ENCODE measurements at regions not wholly inside any gene's neighbourhood (a gene's known extent, or its start where the extent isn't known, plus 50 kb on each side); places are given as distances from the start of the nearest gene placed in this dataset.

- H3K36me3 Mint-ChIP-seq (ENCODE audit: low read depth), result no peaks in the 10 kb centered on the region
- DNase-seq (no peak), ATAC-seq (no peak)
- ChIA-PET CTCF (no interaction called here), POLR2A (no interaction called here)
- no peak overlapping the region for H3K27ac Mint-ChIP-seq
- H3K4me1 Mint-ChIP-seq (ENCODE audit: low read depth), result no peaks in the 10 kb centered on the region
- H3K4me3 Mint-ChIP-seq, result no peak overlapping the region
- H3K9me3 Mint-ChIP-seq (ENCODE audit: insufficient read depth), result no peaks in the 10 kb centered on the region
- peaks cover 13% of the 10 kb centered on the region for H3K27me3 Mint-ChIP-seq (ENCODE audit: low read depth)
Observed at GRCh38 chr5:72006361-72006760, 100.9 kb upstream of the MAP1B start.

DNA sequence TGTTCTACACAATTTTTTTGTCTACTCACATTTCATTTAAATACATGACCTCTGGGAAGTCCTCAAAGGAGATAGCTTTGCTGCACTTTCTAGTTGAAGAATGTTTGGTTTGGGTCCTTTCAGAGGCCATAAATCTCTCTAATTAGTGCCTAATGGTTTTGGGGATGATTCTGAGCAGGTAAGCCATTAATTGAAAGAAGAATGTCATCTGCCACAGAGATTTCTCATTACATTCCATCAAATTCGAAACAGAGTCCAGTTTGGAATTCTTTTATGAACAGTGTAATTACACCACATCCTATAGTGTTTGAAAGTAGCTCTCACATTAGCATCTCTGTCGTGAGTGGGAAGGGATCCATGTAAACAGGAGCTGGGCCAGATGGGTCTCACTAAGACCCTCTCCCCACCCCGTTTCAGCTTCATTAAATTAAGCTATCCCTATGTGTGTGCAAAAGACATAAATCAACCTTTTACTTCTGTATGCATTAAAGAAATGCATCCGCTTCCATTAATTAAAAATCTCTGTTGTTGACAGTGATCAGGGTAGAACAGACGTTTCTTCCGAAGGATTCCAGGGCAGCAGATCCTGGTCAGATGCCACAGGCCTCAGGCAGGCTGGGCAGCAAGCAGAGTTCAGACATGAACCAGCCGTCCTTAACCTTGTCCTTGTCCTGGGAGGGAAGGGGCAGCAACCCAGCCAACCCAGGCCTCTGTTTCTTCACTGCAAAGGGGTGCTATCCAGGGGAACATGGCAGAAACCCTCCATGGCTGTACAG is 99.8 kb upstream of the MAP1B start:
- Mint-ChIP-seq H3K4me1 (ENCODE audit: low read depth) (no peaks in the 10 kb centered on the region), H3K27ac (no peak overlapping the region), H3K27me3 (ENCODE audit: low read depth) (peaks cover 11% of the 10 kb centered on the region), H3K36me3 (ENCODE audit: low read depth) (no peaks in the 10 kb centered on the region), H3K9me3 (ENCODE audit: insufficient read depth) (no peaks in the 10 kb centered on the region), H3K4me3 (no peak overlapping the region)
- no peak for DNase-seq
- POLR2A ChIA-PET, result no interaction called here
- CTCF ChIA-PET, result no interaction called here
- ATAC-seq, result no peak

DNA sequence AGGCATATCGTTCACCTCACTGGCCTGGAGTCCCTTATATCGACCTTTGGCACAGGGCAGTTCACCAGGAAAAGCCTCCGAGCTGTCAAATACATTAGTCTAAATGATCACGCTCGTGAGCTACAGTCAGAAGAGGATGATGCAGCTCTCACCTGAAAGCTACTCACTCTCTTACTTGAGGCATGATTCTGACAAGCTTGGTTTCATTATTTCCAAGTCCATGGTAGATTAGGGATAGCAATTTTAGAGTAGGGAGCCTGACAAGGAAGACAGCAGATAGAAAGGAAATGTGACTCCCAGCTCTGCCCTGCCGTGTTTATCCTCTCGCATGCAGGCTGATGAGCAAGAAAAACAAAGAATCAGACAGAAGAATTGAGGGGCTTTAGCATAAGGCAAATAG is 98.0 kb upstream of the MAP1B start:
- no peak overlapping the region for H3K4me3 Mint-ChIP-seq

DNA sequence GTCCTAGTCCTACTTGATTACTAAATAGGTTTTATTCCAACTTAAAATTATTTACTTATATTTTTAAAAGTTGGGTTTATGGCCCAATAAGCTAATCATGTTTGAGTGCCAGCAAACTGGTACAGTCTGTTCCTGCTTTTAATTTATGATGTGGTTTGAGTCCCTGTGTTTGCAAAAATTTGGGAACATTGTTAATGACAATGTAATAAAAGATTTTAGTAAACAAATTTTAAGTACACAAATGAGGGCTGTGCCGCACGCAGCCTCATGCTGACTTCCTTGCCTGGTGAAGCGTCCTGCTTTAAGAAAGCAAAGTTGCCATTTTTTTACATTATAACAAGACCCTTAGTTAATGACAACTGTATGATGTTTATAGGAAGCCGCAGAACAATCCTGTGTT is 96.8 kb upstream of the MAP1B start:
- no peak overlapping the region for H3K4me3 Mint-ChIP-seq
- H3K4me1 Mint-ChIP-seq (ENCODE audit: low read depth), result no peaks in the 10 kb centered on the region
- peaks cover 4% of the 10 kb centered on the region for H3K27me3 Mint-ChIP-seq (ENCODE audit: low read depth)
- ChIA-PET POLR2A (no interaction called here), CTCF (no interaction called here)
- no peaks in the 10 kb centered on the region for H3K36me3 Mint-ChIP-seq (ENCODE audit: low read depth)
- no peak for DNase-seq
- no peaks in the 10 kb centered on the region for H3K9me3 Mint-ChIP-seq (ENCODE audit: insufficient read depth)
- ATAC-seq, result no peak
- no peak overlapping the region for H3K27ac Mint-ChIP-seq

More for the DNA sequence above, 98.0 kb upstream of the MAP1B start:
- Mint-ChIP-seq H3K9me3 (ENCODE audit: insufficient read depth) (no peaks in the 10 kb centered on the region), H3K27ac (no peak overlapping the region), H3K27me3 (ENCODE audit: low read depth) (peaks cover 4% of the 10 kb centered on the region), H3K36me3 (ENCODE audit: low read depth) (no peaks in the 10 kb centered on the region), H3K4me1 (ENCODE audit: low read depth) (no peaks in the 10 kb centered on the region)
- ChIA-PET POLR2A (no interaction called here), CTCF (interaction anchor here (1.1 kb wide), 1 partner anchor 9 kb away, joined by 4 read pairs; no protein-coding TSS in a partner anchor)
- no peak for DNase-seq
- ATAC-seq, result no peak

- H3K27me3 Mint-ChIP-seq (ENCODE audit: low read depth), result peaks cover 4% of the 10 kb centered on the region
- no peaks in the 10 kb centered on the region for H3K9me3 Mint-ChIP-seq (ENCODE audit: insufficient read depth)
- ATAC-seq (no peak), DNase-seq (no peak)
- no peaks in the 10 kb centered on the region for H3K4me1 Mint-ChIP-seq (ENCODE audit: low read depth)
- POLR2A ChIA-PET, result no interaction called here
- CTCF ChIA-PET, result no interaction called here
- H3K27ac Mint-ChIP-seq, result no peak overlapping the region
- H3K36me3 Mint-ChIP-seq (ENCODE audit: low read depth), result no peaks in the 10 kb centered on the region
- no peak overlapping the region for H3K4me3 Mint-ChIP-seq
Observed at GRCh38 chr5:72012906-72013305, 94.4 kb upstream of the MAP1B start.

- ATAC-seq (no peak), DNase-seq (no peak)
- Mint-ChIP-seq H3K4me1 (ENCODE audit: low read depth) (no peaks in the 10 kb centered on the region), H3K4me3 (no peak overlapping the region), H3K9me3 (ENCODE audit: insufficient read depth) (no peaks in the 10 kb centered on the region), H3K36me3 (ENCODE audit: low read depth) (no peaks in the 10 kb centered on the region), H3K27ac (no peak overlapping the region), H3K27me3 (ENCODE audit: low read depth) (peaks cover 4% of the 10 kb centered on the region)
- ChIA-PET POLR2A (no interaction called here), CTCF (interaction anchor here (1.1 kb wide), 1 partner anchor 9 kb away, joined by 4 read pairs; no protein-coding TSS in a partner anchor)
Observed at GRCh38 chr5:72013766-72014624, 93.3 kb upstream of the MAP1B start.

DNA sequence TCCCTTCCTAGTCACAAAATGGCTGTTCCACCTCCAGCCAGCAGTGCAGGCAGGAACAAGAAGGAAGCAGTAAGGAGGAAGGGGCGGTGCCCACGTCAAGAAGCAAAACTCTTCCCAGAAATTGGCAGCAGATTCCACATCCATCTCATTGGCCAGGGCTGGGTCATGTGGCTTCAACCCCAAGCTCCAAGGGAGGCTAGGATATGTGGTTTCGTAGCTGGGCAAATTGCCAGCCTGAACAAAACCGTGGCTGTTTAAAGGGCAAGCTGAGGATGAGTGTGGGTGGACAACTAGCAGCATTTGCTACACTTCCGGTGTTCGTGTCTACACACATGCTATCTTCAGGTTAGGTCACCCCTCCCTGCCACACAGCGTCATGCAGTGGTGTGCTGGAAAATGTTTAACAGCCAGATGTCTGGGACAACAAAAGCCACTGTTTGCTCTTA is 92.1 kb upstream of the MAP1B start:
- Mint-ChIP-seq H3K27me3 (ENCODE audit: low read depth) (peaks cover 4% of the 10 kb centered on the region), H3K9me3 (ENCODE audit: insufficient read depth) (no peaks in the 10 kb centered on the region), H3K4me3 (no peak overlapping the region), H3K27ac (no peak overlapping the region), H3K36me3 (ENCODE audit: low read depth) (no peaks in the 10 kb centered on the region), H3K4me1 (ENCODE audit: low read depth) (no peaks in the 10 kb centered on the region)
- POLR2A ChIA-PET, result no interaction called here
- CTCF ChIA-PET, result interaction anchor here (1.1 kb wide), 1 partner anchor 8 kb away, joined by 4 read pairs; no protein-coding TSS in a partner anchor
- no peak for ATAC-seq
- DNase-seq, result no peak

- CTCF ChIA-PET, result interaction anchor here (0.7 to 1.6 kb wide), 6 partner anchors 9 to 284 kb away, joined by 3 to 4 read pairs (median 3); no protein-coding TSS in a partner anchor
- Mint-ChIP-seq H3K27ac (no peak overlapping the region), H3K4me3 (no peak overlapping the region), H3K9me3 (ENCODE audit: insufficient read depth) (no peaks in the 10 kb centered on the region), H3K27me3 (ENCODE audit: low read depth) (peaks cover 7% of the 10 kb centered on the region), H3K4me1 (ENCODE audit: low read depth) (no peaks in the 10 kb centered on the region), H3K36me3 (ENCODE audit: low read depth) (no peaks in the 10 kb centered on the region)
- ATAC-seq (peak; percentile 64), DNase-seq (peak; percentile 71)
- POLR2A ChIA-PET, result no interaction called here
Observed at GRCh38 chr5:72018143-72018803, 89.0 kb upstream of the MAP1B start.

DNA sequence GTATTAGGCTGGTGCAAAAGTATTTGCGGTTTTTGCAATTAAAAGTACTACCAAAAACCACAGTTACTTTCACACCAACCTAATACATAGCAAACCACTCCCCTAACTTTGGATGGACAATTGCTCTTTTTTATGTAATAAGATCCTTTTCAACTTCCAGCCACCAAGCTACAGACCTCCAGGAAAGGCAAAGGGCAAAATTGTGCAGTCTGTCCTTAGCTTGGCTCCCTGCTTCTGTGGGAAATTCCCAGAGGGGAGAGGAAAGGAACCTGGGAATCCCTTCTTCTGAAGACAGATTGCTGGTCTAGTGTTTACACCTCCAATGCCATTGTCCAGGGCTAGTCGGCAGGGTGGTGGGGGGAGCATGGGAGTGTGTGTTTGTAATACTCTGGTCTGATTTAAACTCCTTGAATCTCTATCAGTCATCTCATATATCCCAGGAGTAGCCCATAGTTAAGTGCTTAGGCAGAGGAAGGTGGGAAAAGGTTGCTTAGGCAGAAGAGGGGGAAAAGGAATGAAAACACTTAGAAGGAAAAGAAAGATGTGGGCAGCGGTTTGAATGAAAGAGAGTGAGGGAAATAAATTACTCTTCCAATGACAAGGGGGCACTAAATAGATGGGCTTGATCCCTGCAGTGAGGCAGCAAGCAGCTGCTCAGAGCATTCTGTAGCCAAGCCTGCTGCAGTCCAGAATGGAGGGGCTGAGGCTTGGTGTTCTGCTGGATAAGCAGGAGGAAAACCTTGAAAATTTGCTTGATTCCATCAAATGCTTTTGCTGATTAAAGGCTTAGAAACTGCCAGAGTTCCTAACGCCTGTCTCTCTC is 86.9 kb upstream of the MAP1B start:
- POLR2A ChIA-PET, result no interaction called here

DNA sequence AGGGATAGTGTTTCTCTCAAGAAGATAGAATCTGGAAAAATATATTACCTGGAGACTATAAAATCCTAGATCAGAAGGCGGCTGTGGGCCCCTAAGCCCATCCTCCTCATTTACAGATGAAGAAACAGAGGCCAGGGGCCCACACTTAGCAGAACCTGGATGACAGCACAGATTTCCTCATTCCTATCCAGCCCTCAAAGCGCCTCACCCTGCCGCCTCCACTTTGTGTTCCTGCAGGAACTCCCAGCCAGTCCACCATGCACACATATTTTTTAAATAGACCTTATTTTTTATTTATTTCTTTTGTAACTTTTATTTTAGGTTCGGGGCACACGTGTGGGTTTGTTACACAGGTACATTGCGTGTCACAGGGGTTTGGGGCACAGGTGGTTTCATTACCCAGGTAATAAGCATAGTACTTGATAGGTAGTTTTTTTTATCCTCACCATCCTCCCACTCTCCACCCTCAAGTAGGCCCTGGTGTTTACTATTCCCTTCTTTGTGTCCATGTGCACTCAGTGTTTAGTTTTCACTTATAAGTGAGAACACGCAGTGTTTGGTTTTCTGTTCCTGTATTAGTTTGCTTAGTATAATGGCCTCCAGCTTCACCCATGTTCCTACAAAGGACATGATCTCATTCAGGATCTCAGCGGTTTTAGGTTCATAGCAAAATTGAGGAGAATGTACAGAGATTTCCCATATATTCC is 85.5 kb upstream of the MAP1B start:
- Mint-ChIP-seq H3K9me3 (ENCODE audit: insufficient read depth) (no peaks in the 10 kb centered on the region), H3K36me3 (ENCODE audit: low read depth) (no peaks in the 10 kb centered on the region), H3K27ac (no peak overlapping the region), H3K27me3 (ENCODE audit: low read depth) (peaks cover 8% of the 10 kb centered on the region), H3K4me3 (no peak overlapping the region), H3K4me1 (ENCODE audit: low read depth) (no peaks in the 10 kb centered on the region)
- POLR2A ChIA-PET, result no interaction called here
- CTCF ChIA-PET, result no interaction called here
- ATAC-seq (no peak), DNase-seq (no peak)

More for the DNA sequence above, 86.9 kb upstream of the MAP1B start:
- Mint-ChIP-seq H3K4me1 (ENCODE audit: low read depth) (no peaks in the 10 kb centered on the region), H3K4me3 (no peak overlapping the region), H3K27me3 (ENCODE audit: low read depth) (peaks cover 8% of the 10 kb centered on the region), H3K9me3 (ENCODE audit: insufficient read depth) (no peaks in the 10 kb centered on the region), H3K27ac (no peak overlapping the region), H3K36me3 (ENCODE audit: low read depth) (no peaks in the 10 kb centered on the region)
- ATAC-seq, result no peak
- CTCF ChIA-PET, result no interaction called here
- DNase-seq, result no peak

- CTCF ChIA-PET, result no interaction called here
Observed at GRCh38 chr5:72028382-72028781, 78.9 kb upstream of the MAP1B start.

More at GRCh38 chr5:72028382-72028781, 78.9 kb upstream of the MAP1B start:
- Mint-ChIP-seq H3K4me1 (ENCODE audit: low read depth) (no peaks in the 10 kb centered on the region), H3K4me3 (no peak overlapping the region), H3K27me3 (ENCODE audit: low read depth) (peaks cover 8% of the 10 kb centered on the region), H3K9me3 (ENCODE audit: insufficient read depth) (no peaks in the 10 kb centered on the region), H3K27ac (no peak overlapping the region), H3K36me3 (ENCODE audit: low read depth) (no peaks in the 10 kb centered on the region)
- POLR2A ChIA-PET, result no interaction called here
- no peak for DNase-seq
- no peak for ATAC-seq

Data from activated CD8-positive, alpha-beta T cell treated with anti-CD3 and anti-CD28 coated beads, Interleukin-2, amount 10 ng/mL, durations not matched to agents 7 days and 5 days (primary cell).